SK-N-SH treated with all-trans-retinoic acid at 6 μM for 48 hours (cell line): ENCODE measurements at regions not wholly inside any gene's neighbourhood (a gene's known extent, or its start where the extent isn't known, plus 50 kb on each side); places are given as distances from the start of the nearest gene placed in this dataset.

ENCODE experiments used
- ATAC-seq: fragments of 200-7000 bp; cut with Tn5 transposase; 3 replicates; pipeline ENCODE4 v1.9.1; 2020; ENCODE audit warnings: mild to moderate bottlenecking, moderate library complexity
- ARNTL ChIP-seq: fragments of 450-650 bp; formaldehyde crosslinking; IDR thresholded peaks from 2 replicates; pipeline ENCODE4 v1.5.0; 2020; ENCODE audit warnings: low read depth, mild to moderate bottlenecking, moderate library complexity, borderline replicate concordance
- BACH2 ChIP-seq: fragments of 250-450 bp; sonication (Bioruptor Pico); IDR thresholded peaks from 2 replicates; pipeline ENCODE4 v1.9.0; 2021; ENCODE audit warnings: mild to moderate bottlenecking, borderline replicate concordance
- CSDC2 ChIP-seq: fragments of 250-450 bp; sonication (Bioruptor Pico); IDR thresholded peaks from 2 replicates; pipeline ENCODE4 v1.5.0; 2020; ENCODE audit warnings: mild to moderate bottlenecking, moderate library complexity
- ESRRG ChIP-seq: fragments of 250-450 bp; sonication (Bioruptor Pico); IDR thresholded peaks from 2 replicates; pipeline ENCODE4 v1.6.1; 2021; ENCODE audit warnings: mild to moderate bottlenecking
- GLIS3 ChIP-seq: fragments of 250-450 bp; sonication (Bioruptor Pico); IDR thresholded peaks from 2 replicates; pipeline ENCODE4 v1.5.0; 2020; ENCODE audit warnings: mild to moderate bottlenecking, moderate library complexity
- ISL1 ChIP-seq: fragments of 250-450 bp; sonication (Bioruptor Pico); IDR thresholded peaks from 2 replicates; pipeline ENCODE4 v2.1.2; 2022; ENCODE audit warnings: mild to moderate bottlenecking, moderate library complexity
- POU6F1 ChIP-seq: fragments of 250-450 bp; sonication (Bioruptor Pico); IDR thresholded peaks from 2 replicates; pipeline ENCODE4 v1.8.0; 2021; ENCODE audit warnings: low read depth, mild to moderate bottlenecking, moderate library complexity, borderline replicate concordance
- PPARA ChIP-seq: fragments of 250-450 bp; sonication (Bioruptor Pico); IDR thresholded peaks from 2 replicates; pipeline ENCODE4 v1.5.0; 2020; ENCODE audit warnings: mild to moderate bottlenecking, borderline replicate concordance
- RARB ChIP-seq: fragments of 250-450 bp; sonication (Bioruptor Pico); IDR thresholded peaks from 2 replicates; pipeline ENCODE4 v1.8.0; 2021; ENCODE audit warnings: mild to moderate bottlenecking, moderate library complexity
- SNAI2 ChIP-seq: fragments of 250-450 bp; sonication (Bioruptor Pico); IDR thresholded peaks from 2 replicates; pipeline ENCODE4 v1.5.0; 2020; ENCODE audit warnings: mild to moderate bottlenecking, moderate library complexity
- TCF4 ChIP-seq: fragments of 250-450 bp; sonication (Bioruptor Pico); IDR thresholded peaks from 2 replicates; pipeline ENCODE4 v1.8.0; 2021; ENCODE audit warnings: mild to moderate bottlenecking, moderate library complexity, borderline replicate concordance
- TOX ChIP-seq: fragments of 250-450 bp; sonication (Bioruptor Pico); IDR thresholded peaks from 2 replicates; pipeline ENCODE4 v1.8.0; 2021; ENCODE audit warnings: mild to moderate bottlenecking, moderate library complexity, borderline replicate concordance
- TSHZ2 ChIP-seq: fragments of 250-450 bp; sonication (Bioruptor Pico); IDR thresholded peaks from 2 replicates; pipeline ENCODE4 v1.5.0; 2020; ENCODE audit warnings: mild to moderate bottlenecking, moderate library complexity
- ZC3H10 ChIP-seq: fragments of 250-450 bp; sonication (Bioruptor Pico); IDR thresholded peaks from 2 replicates; pipeline ENCODE4 v1.5.1; 2021; ENCODE audit warnings: mild to moderate bottlenecking, moderate library complexity
- ZFP3 ChIP-seq: fragments of 250-450 bp; sonication (Bioruptor Pico); IDR thresholded peaks from 2 replicates; pipeline ENCODE4 v1.5.0; 2020; ENCODE audit warnings: mild to moderate bottlenecking, moderate library complexity
- ZFP30 ChIP-seq: fragments of 450-650 bp; formaldehyde crosslinking; IDR thresholded peaks from 2 replicates; pipeline ENCODE4 v1.5.0; 2022; ENCODE audit warnings: mild to moderate bottlenecking, moderate library complexity
- ZNF565 ChIP-seq: fragments of 450-650 bp; formaldehyde crosslinking; conservative IDR thresholded peaks from 2 replicates; pipeline ENCODE4 v1.5.0; 2020; ENCODE audit warnings: low read depth, mild to moderate bottlenecking, moderate library complexity
- ZNF8 ChIP-seq: fragments of 450-650 bp; formaldehyde crosslinking; IDR thresholded peaks from 2 replicates; pipeline ENCODE4 v1.5.0; 2020; ENCODE audit warnings: mild to moderate bottlenecking, moderate library complexity
- TF ChIP-seq, protein P1 (sequence below): fragments of 250-450 bp; sonication (Bioruptor Pico); IDR thresholded peaks from 2 replicates; pipeline ENCODE4 v1.5.1; 2021; ENCODE audit warnings: mild to moderate bottlenecking, moderate library complexity
- TF ChIP-seq, protein P2 (sequence below): fragments of 250-450 bp; sonication (Bioruptor Pico); IDR thresholded peaks from 2 replicates; pipeline ENCODE4 v1.5.1; 2020; ENCODE audit warnings: low read depth, mild to moderate bottlenecking, moderate library complexity
- TF ChIP-seq, protein P3 (sequence below): fragments of 250-450 bp; sonication (Bioruptor Pico); IDR thresholded peaks from 2 replicates; pipeline ENCODE4 v1.8.0; 2020; ENCODE audit warnings: mild to moderate bottlenecking, moderate library complexity, borderline replicate concordance

- TF ChIP-seq SNAI2 (CRISPR knock-in tag) (no peak), ISL1 (CRISPR knock-in tag) (no peak), POU6F1 (no peak), ZNF565 (CRISPR knock-in tag) (no peak), ZFP3 (CRISPR knock-in tag) (no peak), ARNTL (no peak), ESRRG (CRISPR knock-in tag) (no peak), GLIS3 (no peak), BACH2 (CRISPR knock-in tag) (no peak), ZNF8 (no peak)
- TF ChIP-seq, protein P1, sequence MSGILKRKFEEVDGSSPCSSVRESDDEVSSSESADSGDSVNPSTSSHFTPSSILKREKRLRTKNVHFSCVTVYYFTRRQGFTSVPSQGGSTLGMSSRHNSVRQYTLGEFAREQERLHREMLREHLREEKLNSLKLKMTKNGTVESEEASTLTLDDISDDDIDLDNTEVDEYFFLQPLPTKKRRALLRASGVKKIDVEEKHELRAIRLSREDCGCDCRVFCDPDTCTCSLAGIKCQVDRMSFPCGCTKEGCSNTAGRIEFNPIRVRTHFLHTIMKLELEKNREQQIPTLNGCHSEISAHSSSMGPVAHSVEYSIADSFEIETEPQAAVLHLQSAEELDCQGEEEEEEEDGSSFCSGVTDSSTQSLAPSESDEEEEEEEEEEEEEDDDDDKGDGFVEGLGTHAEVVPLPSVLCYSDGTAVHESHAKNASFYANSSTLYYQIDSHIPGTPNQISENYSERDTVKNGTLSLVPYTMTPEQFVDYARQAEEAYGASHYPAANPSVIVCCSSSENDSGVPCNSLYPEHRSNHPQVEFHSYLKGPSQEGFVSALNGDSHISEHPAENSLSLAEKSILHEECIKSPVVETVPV (CRISPR knock-in tag): no peak
- TF ChIP-seq, protein P2, sequence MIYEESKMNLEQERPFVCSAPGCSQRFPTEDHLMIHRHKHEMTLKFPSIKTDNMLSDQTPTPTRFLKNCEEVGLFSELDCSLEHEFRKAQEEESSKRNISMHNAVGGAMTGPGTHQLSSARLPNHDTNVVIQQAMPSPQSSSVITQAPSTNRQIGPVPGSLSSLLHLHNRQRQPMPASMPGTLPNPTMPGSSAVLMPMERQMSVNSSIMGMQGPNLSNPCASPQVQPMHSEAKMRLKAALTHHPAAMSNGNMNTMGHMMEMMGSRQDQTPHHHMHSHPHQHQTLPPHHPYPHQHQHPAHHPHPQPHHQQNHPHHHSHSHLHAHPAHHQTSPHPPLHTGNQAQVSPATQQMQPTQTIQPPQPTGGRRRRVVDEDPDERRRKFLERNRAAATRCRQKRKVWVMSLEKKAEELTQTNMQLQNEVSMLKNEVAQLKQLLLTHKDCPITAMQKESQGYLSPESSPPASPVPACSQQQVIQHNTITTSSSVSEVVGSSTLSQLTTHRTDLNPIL (CRISPR knock-in tag): no peak
- TF ChIP-seq, protein P3, sequence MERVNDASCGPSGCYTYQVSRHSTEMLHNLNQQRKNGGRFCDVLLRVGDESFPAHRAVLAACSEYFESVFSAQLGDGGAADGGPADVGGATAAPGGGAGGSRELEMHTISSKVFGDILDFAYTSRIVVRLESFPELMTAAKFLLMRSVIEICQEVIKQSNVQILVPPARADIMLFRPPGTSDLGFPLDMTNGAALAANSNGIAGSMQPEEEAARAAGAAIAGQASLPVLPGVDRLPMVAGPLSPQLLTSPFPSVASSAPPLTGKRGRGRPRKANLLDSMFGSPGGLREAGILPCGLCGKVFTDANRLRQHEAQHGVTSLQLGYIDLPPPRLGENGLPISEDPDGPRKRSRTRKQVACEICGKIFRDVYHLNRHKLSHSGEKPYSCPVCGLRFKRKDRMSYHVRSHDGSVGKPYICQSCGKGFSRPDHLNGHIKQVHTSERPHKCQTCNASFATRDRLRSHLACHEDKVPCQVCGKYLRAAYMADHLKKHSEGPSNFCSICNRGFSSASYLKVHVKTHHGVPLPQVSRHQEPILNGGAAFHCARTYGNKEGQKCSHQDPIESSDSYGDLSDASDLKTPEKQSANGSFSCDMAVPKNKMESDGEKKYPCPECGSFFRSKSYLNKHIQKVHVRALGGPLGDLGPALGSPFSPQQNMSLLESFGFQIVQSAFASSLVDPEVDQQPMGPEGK (CRISPR knock-in tag): no peak
- ATAC-seq: no peak
These were observed 325.2 kb downstream of the PLPP3 start for GRCh38 chr1:56254130-56254529.

DNA sequence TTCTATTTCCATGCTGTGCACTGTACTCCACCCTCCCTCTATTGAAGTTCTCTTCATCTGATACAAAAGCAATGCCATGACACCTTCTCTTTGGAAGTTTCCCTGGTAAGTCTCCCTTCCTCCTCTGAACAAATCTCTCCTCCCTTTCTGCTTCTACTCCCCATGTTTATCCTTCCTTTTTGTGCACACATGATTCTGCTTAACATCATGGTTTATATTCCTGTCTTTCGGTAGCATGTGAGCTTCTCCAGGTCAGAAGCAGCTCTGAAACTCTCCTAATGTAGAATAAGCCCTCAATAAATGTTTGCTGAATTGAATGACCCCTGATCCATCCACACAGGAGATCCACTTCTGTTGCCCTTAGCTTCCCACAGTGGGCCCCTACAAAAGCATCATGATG, 328.6 kb downstream of the PLPP3 start:
- no peak for TF ChIP-seq ARNTL
- TF ChIP-seq POU6F1: no peak
- TF ChIP-seq TCF4 (CRISPR knock-in tag): no peak
- TF ChIP-seq, protein P1 (CRISPR knock-in tag): no peak
- TF ChIP-seq ZC3H10 (CRISPR knock-in tag): no peak
- TF ChIP-seq SNAI2 (CRISPR knock-in tag): no peak
- TF ChIP-seq ZNF8: no peak
- TF ChIP-seq ZFP3 (CRISPR knock-in tag): no peak
- no peak for TF ChIP-seq TOX (CRISPR knock-in tag)
- no peak for TF ChIP-seq ZFP30 (CRISPR knock-in tag)
- TF ChIP-seq, protein P3 (CRISPR knock-in tag): no peak

DNA sequence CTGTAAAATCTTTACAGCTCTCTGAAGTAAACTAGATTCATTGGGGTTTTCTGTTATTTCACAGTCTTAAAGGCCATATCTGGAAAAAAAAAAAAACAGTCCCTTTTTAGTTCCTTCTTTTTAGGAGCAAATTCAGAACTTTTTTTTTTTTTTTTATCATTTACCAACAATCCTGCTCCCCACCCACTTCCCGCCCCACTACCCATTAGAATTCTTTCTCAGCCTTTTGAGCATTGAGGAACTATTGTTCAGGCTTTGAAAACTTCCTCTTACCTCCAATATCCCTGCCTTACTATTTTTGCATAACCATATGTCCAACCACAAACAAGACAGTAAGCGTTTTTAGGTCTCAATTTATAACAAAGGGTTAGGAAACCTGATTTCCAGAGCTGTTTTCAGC, 330.1 kb downstream of the PLPP3 start:
- no peak for ATAC-seq
- TF ChIP-seq ZFP3 (CRISPR knock-in tag) (no peak), ARNTL (no peak), ISL1 (CRISPR knock-in tag) (no peak), ZNF565 (CRISPR knock-in tag) (no peak), TOX (CRISPR knock-in tag) (no peak), SNAI2 (CRISPR knock-in tag) (no peak), ESRRG (CRISPR knock-in tag) (no peak), ZFP30 (CRISPR knock-in tag) (no peak), CSDC2 (no peak), RARB (no peak), TCF4 (CRISPR knock-in tag) (no peak), TSHZ2 (CRISPR knock-in tag) (no peak), PPARA (CRISPR knock-in tag) (no peak)
- TF ChIP-seq, protein P1 (CRISPR knock-in tag): no peak

More for the DNA sequence above, 328.6 kb downstream of the PLPP3 start:
- no peak for ATAC-seq
